ENCODE measurements at regions not wholly inside any gene's neighbourhood (a gene's known extent, or its start where the extent isn't known, plus 50 kb on each side); places are given as distances from the start of the nearest gene placed in this dataset.

- H3K4me3 ChIP-seq (ENCODE audit: low read depth, low read length): no peak overlapping the region
- no peak for DNase-seq (ENCODE audit: low read depth)
- peak; percentile 51 for TF ChIP-seq CTCF (conservative IDR thresholded peaks at IDR 0.05; ENCODE audit: low read depth, low read length)
These were observed 286.4 kb downstream of the ZIC4 start for GRCh38 chr3:147119989-147120388.

GRCh38 chr3:147119346-147119745, 287.0 kb downstream of the ZIC4 start:
- no peak overlapping the region for H3K4me3 ChIP-seq (ENCODE audit: low read depth, low read length)
- DNase-seq (ENCODE audit: low read depth): no peak
- no peak for TF ChIP-seq CTCF (conservative IDR thresholded peaks at IDR 0.05; ENCODE audit: low read depth, low read length)

GRCh38 chr3:147118611-147119010, 287.7 kb downstream of the ZIC4 start:
- TF ChIP-seq CTCF (conservative IDR thresholded peaks at IDR 0.05; ENCODE audit: low read depth, low read length): no peak
- DNase-seq (ENCODE audit: low read depth): no peak
- H3K4me3 ChIP-seq (ENCODE audit: low read depth, low read length): no peak overlapping the region

- DNase-seq (ENCODE audit: low read depth): no peak
- TF ChIP-seq CTCF (conservative IDR thresholded peaks at IDR 0.05; ENCODE audit: low read depth, low read length): no peak
- H3K4me3 ChIP-seq (ENCODE audit: low read depth, low read length): no peak overlapping the region
These were observed 288.7 kb downstream of the ZIC4 start for GRCh38 chr3:147117631-147118030.

- no peak overlapping the region for H3K4me3 ChIP-seq (ENCODE audit: low read depth, low read length)
- DNase-seq (ENCODE audit: low read depth): no peak
- TF ChIP-seq CTCF (conservative IDR thresholded peaks at IDR 0.05; ENCODE audit: low read depth, low read length): no peak
These were observed 292.9 kb downstream of the ZIC4 start for GRCh38 chr3:147113293-147114044.

- no peak overlapping the region for H3K4me3 ChIP-seq (ENCODE audit: low read depth, low read length)
- DNase-seq (ENCODE audit: low read depth): no peak
- TF ChIP-seq CTCF (conservative IDR thresholded peaks at IDR 0.05; ENCODE audit: low read depth, low read length): no peak
These were observed 307.3 kb downstream of the ZIC4 start for GRCh38 chr3:147099076-147099475.

GRCh38 chr3:147090461-147090860, 315.9 kb downstream of the ZIC4 start:
- no peak for TF ChIP-seq CTCF (conservative IDR thresholded peaks at IDR 0.05; ENCODE audit: low read depth, low read length)
- no peak for DNase-seq (ENCODE audit: low read depth)
- H3K4me3 ChIP-seq (ENCODE audit: low read depth, low read length): no peak overlapping the region
